ENCODE measurements at regions not wholly inside any gene's neighbourhood (a gene's known extent, or its start where the extent isn't known, plus 50 kb on each side); places are given as distances from the start of the nearest gene placed in this dataset.
"Not testable (repeated sequence)": the region's sequence is repeated elsewhere in the genome, so short reads cannot be mapped to it uniquely, and the experiment has no call there.

DNA sequence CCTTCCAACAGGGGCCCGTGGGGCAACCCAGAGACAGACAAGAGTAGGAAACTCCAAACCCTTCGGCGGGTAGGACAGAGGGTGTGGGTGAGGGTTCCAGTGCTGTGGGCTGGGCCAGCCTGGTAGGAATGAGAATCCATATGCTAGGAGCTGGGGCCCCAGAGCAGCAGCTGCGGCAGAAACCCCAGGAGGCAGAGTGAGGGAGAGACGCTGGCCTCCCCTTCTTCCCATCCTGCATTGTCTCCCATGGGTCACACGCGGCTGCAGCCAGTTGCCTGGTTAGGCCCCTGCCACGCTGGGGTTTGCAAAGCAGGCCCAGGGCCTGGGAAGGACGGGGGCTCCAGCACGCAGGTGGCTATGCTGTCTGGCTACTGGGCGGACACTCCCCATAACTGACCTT is 113.1 kb upstream of the CCZ1B start:
- DNase-seq (ENCODE audit: low read depth) = not testable (repeated sequence)

DNA sequence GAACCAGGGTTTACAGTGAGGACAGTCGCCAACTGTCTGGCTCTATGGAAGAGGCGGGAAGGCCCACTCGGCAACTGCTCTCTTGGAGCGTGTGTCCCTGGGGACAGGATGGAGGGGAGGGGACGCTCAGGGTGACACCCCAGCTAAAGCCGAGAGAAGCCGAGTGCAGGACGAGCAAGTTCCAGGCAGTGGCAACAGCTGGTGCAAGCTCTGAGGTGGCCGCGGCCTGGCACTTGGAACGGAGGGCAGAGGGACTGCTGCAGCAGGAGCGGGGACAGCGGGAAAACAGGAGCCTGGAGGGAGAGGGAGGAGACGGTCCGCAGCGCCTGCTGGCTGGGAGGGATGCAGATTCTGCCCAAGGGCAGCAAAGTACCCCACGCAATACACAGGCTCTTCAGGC is 113.8 kb upstream of the CCZ1B start:
- DNase-seq (ENCODE audit: low read depth) = not testable (repeated sequence)

DNA sequence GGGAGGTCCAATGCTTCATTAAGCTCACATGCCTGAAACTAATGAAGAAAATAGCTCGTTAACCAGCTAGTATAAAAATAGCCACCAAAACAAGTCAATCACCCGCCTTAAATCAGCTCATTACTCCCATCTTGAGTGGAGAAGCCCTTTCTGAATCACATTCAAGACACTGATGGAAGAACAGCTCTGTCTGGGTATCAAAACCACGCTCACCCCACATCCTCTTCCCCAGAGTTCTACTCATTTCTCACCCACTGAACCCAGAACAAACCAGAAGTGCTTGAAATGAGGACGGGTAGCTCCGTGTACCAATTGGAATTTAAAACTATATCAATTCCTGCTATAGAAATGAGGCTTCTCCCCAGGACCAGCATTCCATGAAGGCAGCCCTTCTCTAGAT is 120.8 kb upstream of the CCZ1B start:
- not testable (repeated sequence) for DNase-seq (ENCODE audit: low read depth)

DNA sequence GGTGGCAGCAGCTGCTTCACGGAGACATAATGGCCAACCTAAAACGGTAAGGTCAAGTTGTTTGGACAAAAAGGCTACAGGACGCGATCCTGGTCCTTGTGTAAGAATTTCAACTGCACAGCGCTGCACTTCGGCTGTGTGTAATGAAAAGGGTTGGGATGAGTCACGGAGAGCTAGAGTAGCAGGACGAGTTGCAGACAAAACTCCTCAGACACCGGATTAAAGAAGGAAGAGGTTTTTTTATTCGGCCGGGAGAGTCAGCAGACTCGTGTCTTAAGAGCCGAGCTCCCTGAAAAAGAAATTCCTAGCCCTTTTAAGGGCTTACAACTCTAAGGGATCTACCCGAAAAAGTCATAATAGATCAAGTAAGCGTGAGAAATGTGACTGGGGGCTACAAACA is 124.2 kb upstream of the CCZ1B start:
- DNase-seq (ENCODE audit: low read depth) = not testable (repeated sequence)

DNA sequence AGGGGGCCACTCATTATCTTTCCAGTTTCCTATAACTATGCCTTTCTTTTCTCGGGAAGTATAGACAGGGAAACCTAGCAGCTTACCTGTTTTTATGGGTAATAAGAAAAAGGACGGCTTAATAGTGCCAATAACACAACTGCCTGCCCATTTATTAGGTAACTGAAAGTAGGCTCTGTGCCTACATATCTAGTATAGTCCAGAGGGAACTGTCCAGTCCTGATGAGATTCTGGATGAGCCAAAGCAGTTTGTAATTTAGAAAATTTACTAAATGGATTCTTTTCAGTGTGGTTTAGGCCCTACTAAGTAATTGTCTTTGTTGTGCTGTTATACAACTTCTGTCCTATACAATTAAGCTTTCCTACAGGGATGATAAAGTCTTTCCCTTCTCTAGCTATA is 125.5 kb upstream of the CCZ1B start:
- DNase-seq (ENCODE audit: low read depth) = not testable (repeated sequence)

DNA sequence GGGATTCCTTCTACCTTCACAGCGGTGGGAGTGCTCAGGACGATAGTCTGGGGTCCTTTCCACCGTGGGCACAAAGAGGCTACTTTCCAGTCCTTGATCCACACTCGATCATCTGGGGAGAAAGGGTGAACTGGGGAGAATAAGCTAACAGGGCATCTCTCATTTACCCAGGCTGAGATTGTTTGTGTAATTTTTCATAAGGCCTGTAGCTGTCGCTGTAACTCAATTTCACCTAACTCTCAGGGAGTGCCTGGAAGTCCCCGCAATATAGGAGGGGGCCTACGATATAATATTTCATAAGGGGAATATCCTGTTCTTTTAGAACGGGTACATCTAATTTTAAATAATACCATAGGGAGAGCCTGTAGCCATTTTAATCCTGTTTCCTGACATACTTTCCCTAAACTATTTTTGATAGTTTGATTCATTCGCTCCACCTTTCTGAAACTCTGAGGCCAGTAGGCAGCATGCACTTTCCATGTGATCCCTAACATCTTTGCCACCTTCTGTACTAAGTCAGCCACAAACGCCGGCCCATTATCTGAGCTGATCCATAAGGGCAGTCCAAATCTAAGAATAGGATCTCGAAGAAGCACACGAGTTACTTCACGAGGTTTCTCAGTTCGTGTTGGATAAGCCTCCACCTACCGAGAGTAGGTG is 127.2 kb upstream of the CCZ1B start:
- DNase-seq (ENCODE audit: low read depth) = not testable (repeated sequence)

DNA sequence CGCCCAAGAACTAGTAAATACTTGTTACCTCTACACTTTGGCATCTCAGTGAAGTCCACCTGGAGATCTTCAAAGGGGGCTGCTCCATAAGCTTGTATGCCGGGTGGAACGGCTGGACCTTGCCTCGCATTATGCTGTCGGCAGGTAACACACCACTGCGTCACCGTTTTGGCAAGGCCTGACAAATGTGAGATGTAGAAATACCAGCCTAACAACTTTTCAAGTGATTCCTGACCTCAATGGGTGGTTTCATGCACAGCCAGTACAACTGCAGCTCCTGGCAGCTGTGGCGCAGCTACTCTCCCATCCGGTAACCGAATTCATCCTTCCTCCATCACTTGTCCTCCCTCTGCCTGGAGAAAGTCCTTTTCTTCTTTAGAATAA is 127.7 kb upstream of the CCZ1B start:
- not testable (repeated sequence) for DNase-seq (ENCODE audit: low read depth)

DNA sequence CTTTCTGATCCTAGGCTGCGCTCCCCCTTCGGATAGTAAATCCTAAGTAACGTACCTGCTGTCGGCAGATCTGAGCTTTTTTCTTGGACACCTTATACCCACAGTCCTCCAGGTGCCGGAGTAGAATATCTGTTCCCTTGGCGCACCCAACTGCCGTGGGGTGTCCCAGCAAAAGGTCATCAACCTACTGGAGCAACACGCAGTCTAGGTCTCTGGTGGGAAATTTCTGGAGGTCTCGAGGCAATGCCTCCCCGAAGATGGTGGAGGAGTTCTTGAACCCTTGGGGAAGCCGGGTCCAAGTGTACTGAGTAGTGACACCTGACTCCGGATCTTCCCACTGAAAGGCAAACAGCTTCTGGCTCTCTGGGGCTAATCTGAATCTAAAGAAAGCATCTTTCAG is 129.3 kb upstream of the CCZ1B start:
- DNase-seq (ENCODE audit: low read depth) = not testable (repeated sequence)

DNA sequence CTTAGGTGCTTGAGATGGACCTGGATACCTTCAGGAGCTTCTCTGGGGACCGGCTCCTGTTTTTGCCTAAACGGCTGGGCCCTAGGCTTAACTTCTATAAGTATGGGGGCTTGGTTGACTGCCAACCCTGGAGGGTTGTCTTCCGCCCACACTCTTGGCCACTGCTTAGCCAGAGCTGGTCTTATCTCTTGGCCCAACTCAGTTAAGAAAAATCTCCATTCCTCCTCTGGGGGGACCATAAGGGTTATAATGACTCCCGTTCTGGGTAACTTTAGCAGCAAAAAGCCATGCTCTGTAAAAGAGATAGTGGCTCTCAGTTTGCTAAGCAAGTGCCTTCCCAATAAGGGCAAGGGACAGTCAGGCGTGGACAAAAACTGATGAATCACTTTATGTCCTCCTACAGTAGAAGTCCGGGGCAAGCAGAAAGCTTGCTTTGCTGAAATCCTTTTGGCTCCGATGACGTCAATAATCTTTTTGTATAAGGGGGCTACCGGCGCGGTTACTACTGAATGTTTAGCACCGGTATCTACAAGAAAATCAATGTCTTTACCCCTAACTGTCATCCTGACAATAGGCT is 130.0 kb upstream of the CCZ1B start:
- not testable (repeated sequence) for DNase-seq (ENCODE audit: low read depth)

DNA sequence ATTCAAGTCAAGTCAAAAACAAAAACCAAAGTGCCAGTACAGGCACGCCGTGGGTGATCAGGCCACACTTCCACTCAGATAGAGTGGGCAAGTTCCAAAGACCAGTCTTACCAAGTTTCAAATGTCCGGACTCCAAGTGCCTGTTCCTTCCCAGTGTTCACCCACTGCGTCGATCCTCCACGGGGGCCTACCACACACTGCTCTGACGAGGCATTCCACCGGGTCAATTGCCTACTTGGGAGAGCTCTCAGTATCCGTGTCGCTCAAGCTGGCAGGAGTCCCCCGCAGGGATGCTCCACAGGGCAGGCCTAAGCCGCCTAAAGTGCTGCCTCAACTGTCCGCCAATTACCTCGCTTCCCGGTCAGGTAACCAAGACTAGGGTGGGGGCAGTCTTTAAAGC is 132.3 kb upstream of the CCZ1B start:
- not testable (repeated sequence) for DNase-seq (ENCODE audit: low read depth)

DNA sequence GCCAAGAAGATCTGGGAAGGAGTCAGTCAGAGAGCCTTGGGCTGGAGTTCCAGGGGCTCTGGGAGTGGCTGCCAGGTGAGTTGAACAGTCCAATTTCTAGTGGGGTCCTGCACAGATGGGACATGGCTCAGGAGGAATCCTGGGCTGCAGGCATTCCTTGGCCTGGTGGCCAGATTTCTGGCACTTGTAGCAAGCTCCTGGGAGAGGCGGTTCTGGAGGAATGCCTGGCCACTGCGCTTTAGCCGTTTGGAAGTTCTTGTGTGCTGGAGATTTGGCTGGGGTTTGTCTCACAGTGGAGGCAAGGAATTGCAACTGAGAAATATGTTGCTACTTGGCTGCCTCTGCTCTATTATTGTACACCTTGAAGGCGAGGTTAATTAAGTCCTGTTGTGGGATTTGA is 133.9 kb upstream of the CCZ1B start:
- not testable (repeated sequence) for DNase-seq (ENCODE audit: low read depth)

DNA sequence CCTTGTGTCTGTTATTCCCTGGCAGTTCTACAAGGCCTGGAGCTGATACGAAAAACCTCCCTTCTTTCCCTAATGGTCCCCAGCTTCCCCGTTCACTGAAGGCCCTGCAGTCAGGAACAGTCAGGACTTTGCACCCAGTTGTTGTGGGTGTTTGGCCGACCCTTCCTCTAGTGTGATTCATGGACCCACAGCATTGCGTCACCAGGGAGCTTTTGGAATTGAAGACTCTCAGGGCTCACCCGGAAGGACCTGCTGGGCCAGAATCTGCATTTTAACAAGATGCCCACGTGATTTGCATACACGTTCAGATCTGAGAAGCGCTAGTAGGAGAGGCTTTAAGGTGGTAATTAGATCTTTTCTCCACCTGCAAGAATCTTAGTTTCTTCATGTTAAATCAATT is 136.8 kb upstream of the CCZ1B start:
- DNase-seq (ENCODE audit: low read depth) = not testable (repeated sequence)

DNA sequence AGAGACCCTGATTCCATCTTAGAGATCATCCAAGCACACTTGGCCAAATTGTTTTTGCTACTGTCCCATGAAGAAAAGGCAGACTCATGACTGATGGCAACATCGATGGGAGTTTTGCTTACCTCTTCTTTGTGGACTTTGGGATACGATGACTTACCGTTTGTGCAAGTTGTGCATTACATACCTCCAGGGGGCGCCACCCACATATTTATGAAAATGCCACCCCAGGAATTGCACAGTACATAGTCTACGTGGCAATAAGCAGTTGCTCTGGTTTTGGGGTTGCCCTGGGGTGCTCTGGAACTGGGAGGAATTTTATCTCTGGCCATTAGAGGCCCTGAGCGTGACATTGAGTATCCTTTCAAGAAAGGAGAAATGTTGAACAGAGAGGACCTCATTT is 139.0 kb upstream of the CCZ1B start:
- DNase-seq (ENCODE audit: low read depth) = not testable (repeated sequence)

DNA sequence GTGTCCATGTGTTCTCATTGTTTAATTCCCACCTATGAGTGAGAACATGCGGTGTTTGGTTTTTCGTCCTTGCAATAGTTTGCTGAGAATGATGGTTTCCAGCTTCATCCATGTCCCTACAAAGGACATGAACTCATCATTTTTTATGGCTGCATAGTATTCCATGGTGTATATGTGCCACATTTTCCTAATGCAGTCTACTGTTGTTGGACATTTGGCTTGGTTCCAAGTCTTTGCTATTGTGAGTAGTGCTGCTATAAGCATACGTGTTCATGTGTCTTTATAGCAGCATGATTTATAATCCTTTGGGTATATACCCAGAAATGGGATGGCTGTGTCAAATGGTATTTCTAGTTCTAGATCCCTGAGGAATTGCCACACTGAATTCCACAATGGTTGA is 144.1 kb upstream of the CCZ1B start:
- not testable (repeated sequence) for DNase-seq (ENCODE audit: low read depth)

DNA sequence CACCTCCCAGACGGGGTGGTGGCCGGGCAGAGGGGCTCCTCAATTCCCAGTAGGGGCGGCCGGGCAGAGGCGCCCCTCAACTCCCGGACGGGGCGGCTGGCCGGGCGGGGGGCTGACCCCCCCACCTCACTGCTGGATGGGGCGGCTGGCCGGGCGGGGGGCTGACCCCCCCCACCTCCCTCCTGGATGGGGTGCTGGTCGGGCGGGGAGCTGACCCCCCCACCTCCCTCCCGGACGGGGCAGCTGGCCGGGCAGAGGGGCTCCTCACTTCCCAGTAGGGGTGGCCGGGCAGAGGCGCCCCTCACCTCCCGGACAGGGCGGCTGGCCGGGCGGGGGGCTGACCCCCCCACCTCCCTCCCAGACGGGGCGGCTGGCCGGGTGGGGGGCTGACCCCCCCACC is 148.8 kb upstream of the CCZ1B start:
- DNase-seq (ENCODE audit: low read depth) = not testable (repeated sequence)

DNA sequence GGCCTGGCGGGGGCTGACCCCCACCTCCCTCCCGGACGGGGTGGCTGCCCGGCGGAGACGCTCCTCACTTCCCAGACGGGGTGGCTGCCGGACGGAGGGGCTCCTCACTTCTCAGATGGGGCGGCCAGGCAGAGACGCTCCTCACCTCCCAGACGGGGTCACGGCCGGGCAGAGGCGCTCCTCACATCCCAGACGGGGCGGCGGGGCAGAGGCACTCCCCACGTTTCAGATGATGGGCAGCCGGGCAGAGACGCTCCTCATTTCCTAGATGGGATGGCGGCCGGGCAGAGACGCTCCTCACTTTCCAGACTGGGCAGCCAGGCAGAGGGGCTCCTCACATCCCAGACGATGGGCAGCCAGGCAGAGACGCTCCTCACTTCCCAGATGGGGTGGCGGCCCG is 149.3 kb upstream of the CCZ1B start:
- not testable (repeated sequence) for DNase-seq (ENCODE audit: low read depth)

DNA sequence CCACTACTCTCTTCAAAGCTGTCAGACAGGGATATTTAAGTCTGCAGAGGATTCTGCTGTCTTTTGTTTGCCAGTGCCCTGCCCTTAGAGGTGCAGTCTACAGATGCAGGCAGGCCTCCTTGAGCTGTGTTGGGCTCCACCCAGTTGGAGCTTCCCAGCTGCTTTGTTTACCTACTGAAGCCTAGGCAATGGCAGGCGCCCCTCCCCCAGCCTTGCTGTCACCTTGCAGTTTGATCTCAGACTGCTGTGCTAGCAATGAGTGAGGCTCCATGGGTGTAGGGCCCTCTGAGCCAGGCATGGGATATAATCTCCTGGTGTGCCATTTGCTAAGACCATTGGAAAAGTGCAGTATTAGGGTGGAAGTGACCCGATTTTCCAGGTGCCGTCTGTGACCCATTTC is 151.3 kb upstream of the CCZ1B start:
- not testable (repeated sequence) for DNase-seq (ENCODE audit: low read depth)

DNA sequence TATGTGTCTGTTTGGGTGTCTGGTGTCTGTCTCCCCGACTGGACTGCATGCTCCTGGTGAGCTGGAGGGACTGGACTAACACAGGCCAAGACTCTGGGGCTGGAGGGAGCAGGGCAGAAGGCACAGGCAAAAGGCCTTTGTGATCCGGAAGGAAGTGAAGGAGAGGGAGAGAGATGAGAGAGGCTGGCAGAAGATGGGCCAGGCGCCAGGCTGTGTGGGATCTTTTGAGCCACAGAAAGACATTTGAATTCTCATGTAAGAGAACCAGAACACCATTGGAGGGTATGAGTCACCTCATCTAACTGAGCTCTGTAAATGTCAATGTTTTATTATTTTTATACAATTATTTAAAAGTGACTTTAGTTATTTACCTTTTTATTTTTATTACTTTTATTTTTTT is 152.3 kb upstream of the CCZ1B start:
- not testable (repeated sequence) for DNase-seq (ENCODE audit: low read depth)

DNA sequence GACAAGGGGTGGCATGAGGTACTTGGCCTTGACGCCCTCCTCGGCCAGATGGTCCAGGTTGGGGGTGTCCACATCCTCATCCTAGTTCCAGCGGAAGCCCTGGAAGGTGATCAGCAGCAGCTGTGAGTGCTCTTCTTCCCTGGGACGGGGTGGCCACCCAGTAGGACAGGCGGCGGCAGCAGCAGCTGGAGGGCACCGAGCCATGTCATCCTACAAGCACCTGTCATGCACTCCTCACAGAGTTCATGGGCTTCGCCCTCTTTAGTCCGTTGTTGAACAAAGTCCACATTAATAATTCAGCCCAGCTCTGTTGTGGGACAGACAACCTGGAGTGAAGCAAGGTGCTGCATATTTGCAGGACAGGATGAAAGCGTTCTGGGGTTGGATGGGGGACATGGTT is 153.4 kb upstream of the CCZ1B start:
- not testable (repeated sequence) for DNase-seq (ENCODE audit: low read depth)

DNA sequence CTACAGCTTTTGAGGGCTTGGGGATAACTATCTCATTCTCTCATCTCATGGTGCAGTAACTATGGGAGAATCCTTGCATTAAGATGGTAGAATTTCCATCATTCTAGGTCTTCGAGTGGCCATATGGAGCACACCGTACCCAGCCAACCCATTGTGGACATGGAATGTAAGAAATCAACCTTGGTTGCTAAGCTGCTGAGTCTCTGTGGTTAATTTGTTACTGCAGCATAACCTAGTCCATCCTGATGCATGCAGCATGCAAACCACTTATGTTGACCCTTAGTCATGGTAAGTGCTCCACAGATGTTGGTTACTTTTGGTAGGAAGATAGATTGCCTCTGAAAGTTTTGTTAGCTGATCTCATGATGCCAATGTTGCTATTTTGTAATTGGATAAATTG is 156.3 kb upstream of the CCZ1B start:
- not testable (repeated sequence) for DNase-seq (ENCODE audit: low read depth)

DNA sequence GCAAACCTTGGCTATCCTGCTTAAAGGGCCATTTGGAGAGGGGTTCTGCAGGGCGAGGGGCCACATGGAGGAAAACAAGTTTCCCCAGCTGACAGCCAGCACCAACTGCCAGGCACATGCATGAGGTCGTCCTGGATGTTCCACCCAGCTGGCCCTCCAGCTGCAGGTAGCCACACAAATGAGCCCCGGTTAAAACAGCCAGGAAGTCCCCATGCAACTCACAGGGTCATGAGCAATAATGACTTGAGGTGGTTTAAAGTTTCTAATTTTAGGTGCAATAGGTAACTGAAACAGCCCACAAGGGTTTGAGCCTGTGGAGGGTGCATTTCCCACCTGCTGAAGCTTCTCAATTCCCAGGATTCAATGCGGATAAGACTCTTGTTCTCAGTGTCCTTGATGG is 160.8 kb upstream of the CCZ1B start:
- DNase-seq (ENCODE audit: low read depth) = not testable (repeated sequence)

DNA sequence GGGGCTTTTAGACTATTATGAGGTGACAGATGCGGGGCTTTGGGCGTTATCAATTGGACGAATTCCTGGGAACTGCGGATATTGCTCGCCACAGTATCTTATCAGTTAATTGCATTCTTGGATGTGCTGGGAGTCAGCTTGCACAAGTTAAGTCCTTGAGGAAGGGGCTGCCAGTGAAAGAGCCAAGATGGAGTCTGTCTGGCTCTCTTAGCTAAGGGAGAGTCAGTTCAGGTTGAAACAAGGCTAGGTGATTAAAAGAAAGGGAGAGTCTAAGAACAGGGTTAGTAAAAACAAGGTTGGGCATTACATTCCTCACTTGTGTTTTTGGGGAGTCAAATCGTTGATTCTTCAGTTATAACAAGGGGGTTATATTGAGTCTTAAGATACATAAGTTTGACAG is 162.5 kb upstream of the CCZ1B start:
- not testable (repeated sequence) for DNase-seq (ENCODE audit: low read depth)

DNA sequence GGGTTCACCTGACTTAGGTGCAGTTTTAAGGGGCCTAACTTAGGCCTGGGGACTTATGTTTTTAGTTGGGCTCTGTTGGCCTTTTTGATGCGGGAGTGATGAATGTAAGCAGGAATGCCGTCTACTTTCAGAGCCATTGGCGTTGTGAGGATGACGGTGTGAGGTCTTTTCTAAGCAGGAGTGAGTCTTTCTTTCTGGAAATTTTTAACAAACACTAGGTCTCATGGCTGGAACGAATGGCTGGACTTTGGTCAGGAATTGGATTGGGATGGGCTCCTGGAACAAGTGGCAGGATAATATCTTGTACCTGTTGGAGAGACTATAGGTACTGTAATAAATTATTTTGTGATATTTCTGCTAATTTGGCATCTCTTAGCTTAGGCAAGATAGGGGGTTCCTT is 163.9 kb upstream of the CCZ1B start:
- DNase-seq (ENCODE audit: low read depth) = not testable (repeated sequence)

All from HS-27A (cell line).